SK-N-MC (cell line): ENCODE measurements at regions not wholly inside any gene's neighbourhood (a gene's known extent, or its start where the extent isn't known, plus 50 kb on each side); places are given as distances from the start of the nearest gene placed in this dataset.

Source experiments
- DNase-seq: peaks from one replicate; pipeline ENCODE4 v3.0.0-alpha.2; 2011; ENCODE audit warnings: low read depth, low spot score
- H3K27ac ChIP-seq: fragments of 200-600 bp; sonication (generic); 2 replicates; pipeline ENCODE4 v1.5.1; 2016; ENCODE audit warnings: mixed run types
- H3K36me3 ChIP-seq: fragments of 200-600 bp; sonication (generic); 2 replicates; pipeline ENCODE4 v1.6.1; 2017; ENCODE audit warnings: antibody characterized with exemption, low read length, mixed read lengths; ENCODE audit not compliant: insufficient read depth
- H3K4me3 ChIP-seq: fragments of 200-600 bp; sonication (generic); 2 replicates; pipeline ENCODE4 v1.5.1; 2016
- H3K9ac ChIP-seq: fragments of 200-600 bp; sonication (generic); 2 replicates; pipeline ENCODE4 v1.8.0; 2017; ENCODE audit warnings: mixed run types, mixed read lengths; ENCODE audit not compliant: insufficient read length
- H3K9me3 ChIP-seq: fragments of 200-600 bp; sonication (generic); 2 replicates; pipeline ENCODE4 v1.6.1; 2017; ENCODE audit warnings: low read depth, mild to moderate bottlenecking, antibody characterized with exemption, low read length, moderate library complexity, mixed read lengths
- EZH2 ChIP-seq: fragments of 200-600 bp; sonication (generic); IDR thresholded peaks from one replicate; pipeline ENCODE4 v1.6.1; 2017; ENCODE audit warnings: antibody characterized with exemption
- FOXP2 ChIP-seq: optimal IDR thresholded peaks from 2 replicates; pipeline ENCODE3; 2011; ENCODE audit warnings: mild to moderate bottlenecking, moderate library complexity; ENCODE audit not compliant: insufficient read depth; ENCODE audit errors: extremely low read length, control extremely low read depth
- POLR2AphosphoS5 ChIP-seq: IDR thresholded peaks from 2 replicates; pipeline ENCODE4 v1.6.1; 2012; ENCODE audit warnings: mild to moderate bottlenecking, low read depth, low read length, borderline replicate concordance

GRCh38 chr16:59330019-59330670, 596.0 kb upstream of the GOT2 start:
- no peaks in the 10 kb centered on the region for H3K36me3 ChIP-seq
- no peak overlapping the region for H3K9ac ChIP-seq
- H3K4me3 ChIP-seq, result no peak overlapping the region
- no peaks in the 10 kb centered on the region for H3K9me3 ChIP-seq
- TF ChIP-seq EZH2, result no peak
- TF ChIP-seq FOXP2, result no peak
- TF ChIP-seq POLR2AphosphoS5, result no peak
- H3K27ac ChIP-seq, result no peak overlapping the region
- DNase-seq, result no peak

GRCh38 chr16:59328961-59329360, 594.8 kb upstream of the GOT2 start:
- TF ChIP-seq EZH2 (no peak), POLR2AphosphoS5 (no peak), FOXP2 (no peak)
- Histone ChIP-seq H3K4me3 (no peak overlapping the region), H3K9ac (no peak overlapping the region), H3K36me3 (no peaks in the 10 kb centered on the region), H3K9me3 (no peaks in the 10 kb centered on the region), H3K27ac (no peak overlapping the region)
- no peak for DNase-seq

- Histone ChIP-seq H3K36me3 (no peaks in the 10 kb centered on the region), H3K27ac (no peak overlapping the region), H3K9ac (no peak overlapping the region), H3K9me3 (no peaks in the 10 kb centered on the region), H3K4me3 (no peak overlapping the region)
- TF ChIP-seq POLR2AphosphoS5, result no peak
- TF ChIP-seq FOXP2, result no peak
- TF ChIP-seq EZH2, result no peak
- no peak for DNase-seq
These were observed 593.8 kb upstream of the GOT2 start for GRCh38 chr16:59327894-59328293.

GRCh38 chr16:59326955-59327354, 592.8 kb upstream of the GOT2 start:
- H3K4me3 ChIP-seq, result no peak overlapping the region
- TF ChIP-seq FOXP2 (no peak), EZH2 (no peak), POLR2AphosphoS5 (no peak)
- no peak overlapping the region for H3K9ac ChIP-seq
- no peak for DNase-seq
- H3K27ac ChIP-seq, result no peak overlapping the region
- no peaks in the 10 kb centered on the region for H3K9me3 ChIP-seq
- H3K36me3 ChIP-seq, result no peaks in the 10 kb centered on the region

- Histone ChIP-seq H3K4me3 (no peak overlapping the region), H3K27ac (no peak overlapping the region)
- no peak for DNase-seq
These were observed 590.3 kb upstream of the GOT2 start for GRCh38 chr16:59324462-59324861.

GRCh38 chr16:59320657-59321056, 586.5 kb upstream of the GOT2 start:
- TF ChIP-seq EZH2 (no peak), POLR2AphosphoS5 (no peak), FOXP2 (no peak)
- H3K9me3 ChIP-seq, result no peaks in the 10 kb centered on the region
- no peak for DNase-seq
- H3K27ac ChIP-seq, result no peak overlapping the region
- no peaks in the 10 kb centered on the region for H3K36me3 ChIP-seq
- no peak overlapping the region for H3K4me3 ChIP-seq
- H3K9ac ChIP-seq, result no peak overlapping the region

More at GRCh38 chr16:59324462-59324861, 590.3 kb upstream of the GOT2 start:
- H3K9ac ChIP-seq, result no peak overlapping the region
- H3K36me3 ChIP-seq, result no peaks in the 10 kb centered on the region
- H3K9me3 ChIP-seq, result no peaks in the 10 kb centered on the region
- TF ChIP-seq FOXP2 (no peak), EZH2 (no peak), POLR2AphosphoS5 (no peak)

GRCh38 chr16:59319871-59320270, 585.8 kb upstream of the GOT2 start:
- Histone ChIP-seq H3K9me3 (no peaks in the 10 kb centered on the region), H3K9ac (no peak overlapping the region), H3K27ac (no peak overlapping the region), H3K36me3 (no peaks in the 10 kb centered on the region), H3K4me3 (no peak overlapping the region)
- TF ChIP-seq FOXP2 (no peak), EZH2 (no peak), POLR2AphosphoS5 (no peak)
- no peak for DNase-seq

GRCh38 chr16:59305850-59306249, 571.7 kb upstream of the GOT2 start:
- H3K4me3 ChIP-seq, result no peak overlapping the region
- no peak overlapping the region for H3K9ac ChIP-seq
- no peaks in the 10 kb centered on the region for H3K9me3 ChIP-seq
- no peak for DNase-seq
- no peak overlapping the region for H3K27ac ChIP-seq
- TF ChIP-seq POLR2AphosphoS5, result no peak
- no peak for TF ChIP-seq FOXP2
- TF ChIP-seq EZH2, result no peak
- H3K36me3 ChIP-seq, result no peaks in the 10 kb centered on the region

GRCh38 chr16:59296888-59297287, 562.8 kb upstream of the GOT2 start:
- no peak overlapping the region for H3K27ac ChIP-seq
- TF ChIP-seq FOXP2 (no peak), POLR2AphosphoS5 (no peak), EZH2 (no peak)
- H3K36me3 ChIP-seq, result no peaks in the 10 kb centered on the region
- no peak for DNase-seq
- H3K9ac ChIP-seq, result no peak overlapping the region
- no peak overlapping the region for H3K4me3 ChIP-seq
- no peaks in the 10 kb centered on the region for H3K9me3 ChIP-seq
